Smooth muscle cell (in vitro differentiated cells): ENCODE measurements at regions not wholly inside any gene's neighbourhood (a gene's known extent, or its start where the extent isn't known, plus 50 kb on each side); places are given as distances from the start of the nearest gene placed in this dataset.

Experiments
- DNase-seq: peaks from one replicate; lab custom pipeline; 2025; ENCODE audit not compliant: unreplicated experiment; lab: John Stamatoyannopoulos, UW
- H2AFZ ChIP-seq: fragments of 200-600 bp; sonication (generic); 2 replicates; pipeline ENCODE4 v1.6.0; 2016; ENCODE audit warnings: antibody characterized with exemption, low read depth, mild to moderate bottlenecking
- H3F3A ChIP-seq: fragments of 200-600 bp; sonication (generic); 2 replicates; pipeline ENCODE4 v1.6.0; 2017; ENCODE audit warnings: antibody characterized with exemption, low read depth
- H3K27ac ChIP-seq: fragments of 200-600 bp; sonication (generic); 2 replicates; pipeline ENCODE4 v1.5.1; 2016; ENCODE audit warnings: low read depth, mild to moderate bottlenecking
- H3K27me3 ChIP-seq: fragments of 200-600 bp; sonication (generic); 2 replicates; pipeline ENCODE4 v1.6.1; 2016; ENCODE audit warnings: low read depth, mild to moderate bottlenecking
- H3K36me3 ChIP-seq: fragments of 200-600 bp; sonication (generic); 2 replicates; pipeline ENCODE4 v1.5.1; 2016; ENCODE audit warnings: low read depth
- H3K4me1 ChIP-seq: fragments of 200-600 bp; sonication (generic); 2 replicates; pipeline ENCODE4 v1.5.1; 2016; ENCODE audit warnings: low read depth
- H3K4me2 ChIP-seq: fragments of 200-600 bp; sonication (generic); 2 replicates; pipeline ENCODE4 v1.6.0; 2016; ENCODE audit warnings: mild to moderate bottlenecking
- H3K4me3 ChIP-seq: fragments of 200-600 bp; sonication (generic); 2 replicates; pipeline ENCODE4 v1.5.1; 2016; ENCODE audit warnings: mild to moderate bottlenecking
- H3K79me2 ChIP-seq: fragments of 200-600 bp; sonication (generic); 2 replicates; pipeline ENCODE4 v1.6.0; 2016; ENCODE audit warnings: low read depth, mild to moderate bottlenecking
- H3K9ac ChIP-seq: fragments of 200-600 bp; sonication (generic); 2 replicates; pipeline ENCODE4 v1.6.0; 2016; ENCODE audit warnings: low read depth
- H3K9me3 ChIP-seq: fragments of 200-600 bp; sonication (generic); replicated peaks from 2 replicates; pipeline ENCODE4 v1.5.1; 2016; ENCODE audit warnings: low read depth
- H4K20me1 ChIP-seq: fragments of 200-600 bp; sonication (generic); 2 replicates; pipeline ENCODE4 v1.6.0; 2016; ENCODE audit warnings: low read depth
- WGBS: methylation state at CpG from one replicate; pipeline ENCODE4 v1.1.7; 2016; ENCODE audit warnings: low lambda C conversion rate; 5-methylcytosine and 5-hydroxymethylcytosine counted together
- TF ChIP-seq, protein P1 (sequence below): fragments of 200-600 bp; sonication (generic); IDR thresholded peaks from 2 replicates; pipeline ENCODE4 v1.5.1; 2017; ENCODE audit warnings: borderline replicate concordance, mild to moderate bottlenecking, antibody characterized with exemption; ENCODE audit not compliant: insufficient read depth, poor library complexity, severe bottlenecking

- no peak for DNase-seq
- TF ChIP-seq, protein P1, sequence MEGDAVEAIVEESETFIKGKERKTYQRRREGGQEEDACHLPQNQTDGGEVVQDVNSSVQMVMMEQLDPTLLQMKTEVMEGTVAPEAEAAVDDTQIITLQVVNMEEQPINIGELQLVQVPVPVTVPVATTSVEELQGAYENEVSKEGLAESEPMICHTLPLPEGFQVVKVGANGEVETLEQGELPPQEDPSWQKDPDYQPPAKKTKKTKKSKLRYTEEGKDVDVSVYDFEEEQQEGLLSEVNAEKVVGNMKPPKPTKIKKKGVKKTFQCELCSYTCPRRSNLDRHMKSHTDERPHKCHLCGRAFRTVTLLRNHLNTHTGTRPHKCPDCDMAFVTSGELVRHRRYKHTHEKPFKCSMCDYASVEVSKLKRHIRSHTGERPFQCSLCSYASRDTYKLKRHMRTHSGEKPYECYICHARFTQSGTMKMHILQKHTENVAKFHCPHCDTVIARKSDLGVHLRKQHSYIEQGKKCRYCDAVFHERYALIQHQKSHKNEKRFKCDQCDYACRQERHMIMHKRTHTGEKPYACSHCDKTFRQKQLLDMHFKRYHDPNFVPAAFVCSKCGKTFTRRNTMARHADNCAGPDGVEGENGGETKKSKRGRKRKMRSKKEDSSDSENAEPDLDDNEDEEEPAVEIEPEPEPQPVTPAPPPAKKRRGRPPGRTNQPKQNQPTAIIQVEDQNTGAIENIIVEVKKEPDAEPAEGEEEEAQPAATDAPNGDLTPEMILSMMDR, result no peak
Measured at GRCh38 chr3:4060064-4060463, 243.1 kb upstream of the SETMAR start.

DNA sequence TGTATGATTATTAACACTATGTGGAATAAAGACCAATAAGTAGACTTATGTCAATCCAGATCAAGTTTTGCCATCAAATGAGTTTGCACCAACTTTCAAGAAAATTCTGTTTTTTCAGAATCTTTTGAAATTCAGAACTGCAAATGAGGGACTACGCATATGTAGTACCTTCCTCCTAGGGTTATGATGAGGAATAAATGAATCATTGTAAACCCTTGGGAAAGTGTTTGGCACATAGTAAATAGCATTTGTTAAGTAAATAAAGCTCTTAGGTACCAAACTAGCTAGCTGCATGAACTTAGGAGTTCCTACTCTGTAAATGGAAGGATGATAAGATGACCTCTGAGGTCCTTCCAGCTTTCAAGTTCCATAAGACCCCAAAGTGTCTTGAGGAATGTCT is 242.6 kb upstream of the SETMAR start:
- Histone ChIP-seq H3K79me2 (no peaks in the 10 kb centered on the region), H3K4me3 (no peak overlapping the region), H2AFZ (no peak overlapping the region), H3K36me3 (no peaks in the 10 kb centered on the region), H3K27ac (peak overlapping the region; percentile 66), H3K4me2 (peak overlapping the region; percentile 22), H4K20me1 (no peaks in the 10 kb centered on the region), H3F3A (no peaks in the 10 kb centered on the region), H3K27me3 (no peaks in the 10 kb centered on the region), H3K9ac (no peak overlapping the region), H3K4me1 (no peaks in the 10 kb centered on the region), H3K9me3 (no peaks in the 10 kb centered on the region)
- WGBS, result 80% methylated on average over 1 of the region's 1 CpG
- TF ChIP-seq, protein P1, result no peak
- no peak for DNase-seq

More at GRCh38 chr3:4060064-4060463, 243.1 kb upstream of the SETMAR start:
- Histone ChIP-seq H4K20me1 (no peaks in the 10 kb centered on the region), H3K4me2 (peak overlapping the region; percentile 22), H3K9me3 (no peaks in the 10 kb centered on the region), H3K36me3 (no peaks in the 10 kb centered on the region), H3K9ac (no peak overlapping the region), H3K4me1 (no peaks in the 10 kb centered on the region), H3K4me3 (no peak overlapping the region), H3F3A (no peaks in the 10 kb centered on the region), H2AFZ (no peak overlapping the region), H3K27me3 (no peaks in the 10 kb centered on the region), H3K27ac (peak overlapping the region; percentile 66), H3K79me2 (no peaks in the 10 kb centered on the region)
- 20% methylated on average over 5 of the region's 5 CpGs for WGBS

DNA sequence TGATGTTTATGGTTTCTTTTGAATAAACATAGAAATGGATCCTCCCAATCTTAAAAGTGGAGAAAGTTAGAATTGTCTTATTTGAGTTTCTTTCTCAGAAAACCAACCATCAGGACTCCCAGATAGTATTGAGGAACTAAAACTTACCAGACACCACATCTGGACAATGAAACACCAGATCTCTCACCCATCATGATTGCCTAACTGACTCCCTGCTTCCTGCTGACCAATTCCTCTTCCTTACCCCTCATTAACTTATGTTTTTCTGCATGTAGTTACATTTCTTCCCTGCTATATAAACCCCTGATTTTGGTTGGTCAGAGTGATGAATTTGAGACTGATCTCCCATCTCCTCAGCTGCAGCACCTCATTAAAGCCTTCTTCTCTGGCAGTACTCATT is 242.0 kb upstream of the SETMAR start:
- Histone ChIP-seq H3K27ac (peak overlapping the region; percentile 66), H4K20me1 (no peaks in the 10 kb centered on the region), H3K36me3 (no peaks in the 10 kb centered on the region), H3K9me3 (no peaks in the 10 kb centered on the region), H3K4me3 (no peak overlapping the region), H3K9ac (no peak overlapping the region), H3K4me1 (no peaks in the 10 kb centered on the region), H2AFZ (no peak overlapping the region), H3F3A (no peaks in the 10 kb centered on the region), H3K79me2 (no peaks in the 10 kb centered on the region), H3K27me3 (no peaks in the 10 kb centered on the region), H3K4me2 (no peak overlapping the region)
- TF ChIP-seq, protein P1, result no peak
- no peak for DNase-seq

DNA sequence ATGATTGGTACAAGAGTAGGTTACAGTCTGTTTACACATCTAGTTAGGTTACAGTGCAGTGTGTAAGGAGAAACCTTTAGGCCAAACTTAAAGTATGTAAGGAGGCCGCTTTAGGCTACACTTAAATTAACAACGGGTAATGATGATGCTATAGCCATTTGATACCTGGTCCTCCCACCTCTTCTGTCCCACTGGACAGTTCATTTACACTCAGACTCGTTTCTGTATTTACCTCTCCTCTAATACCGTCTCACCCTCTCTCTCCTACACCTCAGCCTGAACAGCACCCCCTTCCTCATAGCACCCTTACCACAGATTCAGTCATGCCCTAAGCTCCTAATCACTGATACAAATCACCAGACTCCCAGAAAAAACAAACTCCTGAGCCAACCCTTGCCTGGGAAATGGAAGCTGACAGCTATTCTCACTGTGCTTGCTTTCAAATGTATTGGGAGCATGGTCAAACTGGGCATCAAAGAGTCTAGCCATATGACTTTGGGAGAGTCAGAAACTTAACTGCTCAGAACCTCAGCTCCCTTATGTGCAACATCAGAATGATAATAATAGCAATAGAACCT is 241.3 kb upstream of the SETMAR start:
- Histone ChIP-seq H3K4me3 (no peak overlapping the region), H3K36me3 (no peaks in the 10 kb centered on the region), H2AFZ (no peak overlapping the region), H3K9ac (no peak overlapping the region), H3F3A (no peaks in the 10 kb centered on the region), H3K27ac (no peak overlapping the region), H3K4me1 (no peaks in the 10 kb centered on the region), H4K20me1 (no peaks in the 10 kb centered on the region), H3K9me3 (no peaks in the 10 kb centered on the region), H3K4me2 (no peak overlapping the region), H3K79me2 (no peaks in the 10 kb centered on the region), H3K27me3 (no peaks in the 10 kb centered on the region)
- 54% methylated on average over 4 of the region's 4 CpGs for WGBS
- DNase-seq, result no peak
- TF ChIP-seq, protein P1, result no peak
